ENCODE measurements at regions not wholly inside any gene's neighbourhood (a gene's known extent, or its start where the extent isn't known, plus 50 kb on each side); places are given as distances from the start of the nearest gene placed in this dataset.

DNA sequence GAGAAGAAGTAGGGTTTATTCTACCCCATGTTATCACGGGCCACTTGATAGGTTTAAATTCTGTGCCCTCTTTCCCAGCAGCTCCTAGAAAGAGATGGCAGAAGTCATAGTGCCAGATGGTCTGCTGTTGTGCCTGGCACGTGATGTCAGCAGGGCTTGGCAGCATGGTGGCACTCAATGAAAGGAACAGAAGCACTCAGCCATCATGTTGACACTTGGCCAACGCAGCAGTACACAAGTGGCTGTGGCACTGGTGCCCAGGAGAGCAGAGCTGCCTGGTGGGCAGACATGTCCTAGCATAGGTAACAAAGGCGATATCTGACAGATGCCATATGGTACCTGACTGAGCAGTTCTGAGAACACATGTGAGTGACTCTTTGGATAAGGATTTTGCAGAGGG, 796.4 kb upstream of the ACO1 start:
- H3K79me1 ChIP-seq (ENCODE audit: low read depth, low read length): no peaks in the 10 kb centered on the region
- WGBS, 2 experiments (ENCODE audit: extremely low coverage in 1 of 2, insufficient coverage in 1 of 2, insufficient read length in 1 of 2, insufficient replicate concordance in 2 of 2, low coverage in 1 of 2, low lambda C conversion rate in 2 of 2, missing lambda C conversion rate in 1 of 2): 94% methylated on average over 4 of the region's 4 CpGs; no CpG with 5 or more reads in 1 of the 2 experiments
- H3K14ac ChIP-seq (ENCODE audit: insufficient read length): no peak overlapping the region
- H3K9ac ChIP-seq (replicated peaks in 1 of 4; ENCODE audit: extremely low read depth in 1 of 4, low read depth in 3 of 4, low read length in 3 of 4): no peak overlapping the region
- 0 out of 2 replicates have a peak overlapping the region, but pooled peaks have one; percentile 24 for H2AFZ ChIP-seq (ENCODE audit: low read length)
- H2BK20ac ChIP-seq (ENCODE audit: low read length): no peak overlapping the region
- no peaks in the 10 kb centered on the region for H3K79me2 ChIP-seq (ENCODE audit: control insufficient read depth in 1 of 2, insufficient read depth in 2 of 2, low read length in 2 of 2)
- peak overlapping the region; percentile 14; the same call in 1 of the 2 replicates for H4K8ac ChIP-seq (ENCODE audit: extremely low read depth, insufficient read depth, low read length)
- H4K91ac ChIP-seq (replicated peaks; ENCODE audit: insufficient read length, low read length): no peak overlapping the region
- CTCF ChIA-PET (ENCODE audit: partially characterized antibody): no interaction called here
- H3K27me3 ChIP-seq (replicated peaks in 1 of 4; ENCODE audit: control insufficient read depth in 3 of 4, extremely low read depth in 1 of 4, insufficient read depth in 3 of 4, low read length in 3 of 4): no peaks in the 10 kb centered on the region
- POLR2A ChIA-PET (ENCODE audit: partially characterized antibody): no interaction called here
- H2AK5ac ChIP-seq (ENCODE audit: low read depth, low read length): no peak overlapping the region
- no peak overlapping the region for H2BK5ac ChIP-seq (ENCODE audit: low read depth, low read length)
- 0 out of 2 replicates have a peak overlapping the region, but pooled peaks have one; percentile 20 for H2BK12ac ChIP-seq (ENCODE audit: low read depth, low read length)
- no peaks in the 10 kb centered on the region for H3K23me2 ChIP-seq (ENCODE audit: low read depth, low read length)
- H3K56ac ChIP-seq (replicated peaks; ENCODE audit: insufficient read length, low read depth, low read length): no peak overlapping the region
- FAIRE-seq (no peak), DNase-seq (ENCODE audit: low read depth in 1 of 2, low spot score in 2 of 2) (no peak)
- no peaks in the 10 kb centered on the region for H3K9me3 ChIP-seq (ENCODE audit: insufficient read depth in 2 of 2, low read depth in 1 of 2, low read length in 1 of 2)
- H4K20me1 ChIP-seq (replicated peaks in 1 of 2; ENCODE audit: control insufficient read depth in 1 of 2, insufficient read depth in 2 of 2, low read length in 2 of 2): no peaks in the 10 kb centered on the region
- no peak overlapping the region for H3K4ac ChIP-seq (replicated peaks; ENCODE audit: insufficient read length, low read depth, low read length)
- no peak overlapping the region for H3K18ac ChIP-seq (ENCODE audit: extremely low read depth, low read length)
- no peak overlapping the region for H3K27ac ChIP-seq (ENCODE audit: low read depth, low read length)
- H4K5ac ChIP-seq (ENCODE audit: insufficient read length, low read depth, low read length): no peak overlapping the region
- H3K4me2 ChIP-seq (ENCODE audit: insufficient read depth in 1 of 2, low read depth in 2 of 2, low read length in 2 of 2): no peak overlapping the region
- H2BK15ac ChIP-seq (ENCODE audit: low read length): no peak overlapping the region
- no peaks in the 10 kb centered on the region for H3K4me1 ChIP-seq (replicated peaks in 1 of 4; ENCODE audit: control insufficient read depth in 3 of 4, insufficient read depth in 4 of 4, low read length in 3 of 4)
- no peak overlapping the region for H3K4me3 ChIP-seq (ENCODE audit: extremely low read depth in 1 of 4, insufficient read depth in 2 of 4, low read depth in 3 of 4, low read length in 4 of 4)
- H3K36me3 ChIP-seq (ENCODE audit: control insufficient read depth in 2 of 4, insufficient read depth in 4 of 4, low read length in 3 of 4): no peaks in the 10 kb centered on the region
- no peak overlapping the region for H2BK120ac ChIP-seq (replicated peaks; ENCODE audit: low read depth, low read length)
- no peak overlapping the region for H3K23ac ChIP-seq (ENCODE audit: insufficient read length)
- TF ChIP-seq KDM5A (IDR thresholded peaks at IDR 0.05; ENCODE audit: low read length): no peak
